ENCODE measurements at regions not wholly inside any gene's neighbourhood (a gene's known extent, or its start where the extent isn't known, plus 50 kb on each side); places are given as distances from the start of the nearest gene placed in this dataset.

GRCh38 chr1:182229451-182229850, 162.1 kb downstream of the GLUL start (continued):
- TF ChIP-seq ZNF460 (CRISPR knock-in tag; IDR thresholded peaks at IDR 0.05; ENCODE audit: borderline replicate concordance) = no peak
- no peak for TF ChIP-seq LBX2 (CRISPR knock-in tag; IDR thresholded peaks at IDR 0.05; ENCODE audit: borderline replicate concordance)
- no peak for TF ChIP-seq ZNF121 (CRISPR knock-in tag; IDR thresholded peaks at IDR 0.05)
- no peak for TF ChIP-seq NFIB (CRISPR knock-in tag; IDR thresholded peaks at IDR 0.05; ENCODE audit: borderline replicate concordance)
- TF ChIP-seq ARNT (IDR thresholded peaks at IDR 0.05) = no peak
- TF ChIP-seq RBFOX2 (IDR thresholded peaks at IDR 0.05; ENCODE audit: low read depth, low read length) = no peak

GRCh38 chr1:182227864-182228547, 163.6 kb downstream of the GLUL start:
- Histone ChIP-seq H3K27ac (ENCODE audit: extremely low read length, insufficient read depth, low read length) (no peak overlapping the region), H3K79me2 (ENCODE audit: insufficient read depth, low read length) (no peaks in the 10 kb centered on the region), H3K4me2 (ENCODE audit: low read depth, low read length) (no peak overlapping the region), H3K9ac (ENCODE audit: insufficient read depth, low read depth, low read length) (no peak overlapping the region), H3K36me3 (replicated peaks in 1 of 2; ENCODE audit: control insufficient read depth in 1 of 2, insufficient read depth in 2 of 2, low read length in 2 of 2) (no peaks in the 10 kb centered on the region), H3K4me1 (ENCODE audit: insufficient read depth, low read length) (no peaks in the 10 kb centered on the region), H4K20me1 (ENCODE audit: insufficient read depth, low read length) (no peaks in the 10 kb centered on the region), H3K27me3 (ENCODE audit: control insufficient read depth in 1 of 2, insufficient read depth in 2 of 2, low read length in 2 of 2) (no peaks in the 10 kb centered on the region), H3K9me3 (ENCODE audit: low read length) (no peaks in the 10 kb centered on the region), H2AFZ (ENCODE audit: low read length) (no peak overlapping the region), H3K4me3 (replicated peaks in 1 of 3; ENCODE audit: insufficient read depth in 1 of 3, low read depth in 2 of 3, low read length in 3 of 3) (no peak overlapping the region)
- 90% methylated on average over 4 of the region's 4 CpGs for WGBS (ENCODE audit: low lambda C conversion rate)
- POLR2A ChIA-PET = no interaction called here
- intact Hi-C loops (cut with micrococcal nuclease; ENCODE audit: unreplicated experiment) = no loop called here
- no TSS peak for BruUV-seq (replicated peaks)
- DNase-seq (ENCODE audit: low spot score) = no peak
- no peak for TF ChIP-seq ZBTB20 (CRISPR knock-in tag; IDR thresholded peaks at IDR 0.05; ENCODE audit: borderline replicate concordance, low read depth)
- no peak for TF ChIP-seq ZNF121 (CRISPR knock-in tag; IDR thresholded peaks at IDR 0.05)
- TF ChIP-seq NFKB2 (CRISPR knock-in tag; IDR thresholded peaks at IDR 0.05; ENCODE audit: borderline replicate concordance) = no peak
- no peak for TF ChIP-seq SSRP1 (CRISPR knock-in tag; IDR thresholded peaks at IDR 0.05)
- TF ChIP-seq KDM5A (IDR thresholded peaks at IDR 0.05; ENCODE audit: borderline replicate concordance, low read length) = no peak
- no peak for TF ChIP-seq MAFF (IDR thresholded peaks at IDR 0.05; ENCODE audit: low read depth, low read length)
- TF ChIP-seq ETV6 (CRISPR knock-in tag; conservative IDR thresholded peaks at IDR 0.05) = no peak
- no peak for TF ChIP-seq ZNF556 (CRISPR knock-in tag; IDR thresholded peaks at IDR 0.05; ENCODE audit: borderline replicate concordance)
- FAIRE-seq = no peak
- ATAC-seq = no peak
- in situ Hi-C loops (cut with HindIII; ENCODE audit: extremely low pct_ligation_motif_present, low pct_unique_long_range_greater_than_20kb) = no loop called here
- CTCF ChIA-PET (ENCODE audit: low intra/inter-chr PET ratio, low total read pairs) = no interaction called here
